Hepatocyte (in vitro differentiated cells): ENCODE measurements at regions not wholly inside any gene's neighbourhood (a gene's known extent, or its start where the extent isn't known, plus 50 kb on each side); places are given as distances from the start of the nearest gene placed in this dataset.

Experiments
- DNase-seq: peaks from one replicate; pipeline ENCODE4 v3.0.0-alpha.2; 2016; ENCODE audit warnings: low spot score
- H2AFZ ChIP-seq: fragments of 200-600 bp; sonication (generic); 2 replicates; pipeline ENCODE4 v1.6.0; 2016; ENCODE audit warnings: antibody characterized with exemption, mild to moderate bottlenecking
- H3K27ac ChIP-seq: fragments of 200-600 bp; sonication (generic); 2 replicates; pipeline ENCODE4 v1.5.1; 2016; ENCODE audit warnings: mild to moderate bottlenecking
- H3K27me3 ChIP-seq: fragments of 200-600 bp; sonication (generic); 2 replicates; pipeline ENCODE4 v1.6.1; 2016
- H3K36me3 ChIP-seq: fragments of 200-600 bp; sonication (generic); replicated peaks from 2 replicates; pipeline ENCODE4 v1.5.1; 2016; ENCODE audit warnings: low read depth; ENCODE audit not compliant: insufficient read depth
- H3K4me1 ChIP-seq: fragments of 200-600 bp; sonication (generic); 2 replicates; pipeline ENCODE4 v1.5.1; 2016; ENCODE audit warnings: mild to moderate bottlenecking, moderate library complexity; ENCODE audit not compliant: insufficient read depth
- H3K4me2 ChIP-seq: fragments of 200-600 bp; sonication (generic); 2 replicates; pipeline ENCODE4 v1.6.0; 2016
- H3K4me3 ChIP-seq: fragments of 200-600 bp; sonication (generic); 2 replicates; pipeline ENCODE4 v1.5.1; 2016; ENCODE audit warnings: mild to moderate bottlenecking
- H3K79me2 ChIP-seq: fragments of 200-600 bp; sonication (generic); 2 replicates; pipeline ENCODE4 v1.6.0; 2017; ENCODE audit warnings: mild to moderate bottlenecking
- H3K9me2 ChIP-seq: fragments of 200-600 bp; sonication (generic); replicated peaks from 2 replicates; pipeline ENCODE4 v1.6.0; 2017; ENCODE audit warnings: mild to moderate bottlenecking; ENCODE audit not compliant: insufficient read depth
- H3K9me3 ChIP-seq: fragments of 200-600 bp; sonication (generic); 2 replicates; pipeline ENCODE4 v1.5.1; 2016; ENCODE audit warnings: low read depth, mild to moderate bottlenecking
- H4K20me1 ChIP-seq: fragments of 200-600 bp; sonication (generic); 2 replicates; pipeline ENCODE4 v1.6.0; 2016; ENCODE audit warnings: mild to moderate bottlenecking; ENCODE audit not compliant: insufficient read depth, poor library complexity, severe bottlenecking
- EZH2 ChIP-seq: fragments of 200-600 bp; sonication (generic); IDR thresholded peaks from 2 replicates; pipeline ENCODE4 v1.6.1; 2016; ENCODE audit warnings: antibody characterized with exemption, mild to moderate bottlenecking, borderline replicate concordance
- EZH2phosphoT487 ChIP-seq: fragments of 200-600 bp; sonication (generic); IDR thresholded peaks from one replicate; pipeline ENCODE4 v1.6.1; 2018; ENCODE audit warnings: antibody characterized with exemption, mild to moderate bottlenecking, low read depth, moderate library complexity; ENCODE audit not compliant: unreplicated experiment, severe bottlenecking
- WGBS: methylation state at CpG from one replicate; pipeline ENCODE4 v1.1.6; 2016; ENCODE audit warnings: low lambda C conversion rate; ENCODE audit errors: missing lambda C conversion rate; 5-methylcytosine and 5-hydroxymethylcytosine counted together
- TF ChIP-seq, protein P1 (sequence below): fragments of 200-600 bp; sonication (generic); IDR thresholded peaks from 2 replicates; pipeline ENCODE4 v1.5.1; 2016; ENCODE audit warnings: antibody characterized with exemption, mild to moderate bottlenecking; ENCODE audit not compliant: poor library complexity

GRCh38 chr3:26425076-26425475 is 197.5 kb upstream of the LRRC3B start:
- Histone ChIP-seq H3K9me3 (no peaks in the 10 kb centered on the region), H4K20me1 (no peaks in the 10 kb centered on the region), H3K27me3 (no peaks in the 10 kb centered on the region), H3K36me3 (no peaks in the 10 kb centered on the region), H3K4me2 (no peak overlapping the region), H2AFZ (no peak overlapping the region), H3K4me3 (no peak overlapping the region), H3K9me2 (no peaks in the 10 kb centered on the region), H3K4me1 (no peaks in the 10 kb centered on the region), H3K27ac (no peak overlapping the region), H3K79me2 (no peaks in the 10 kb centered on the region)
- TF ChIP-seq EZH2 (no peak), EZH2phosphoT487 (no peak)
- TF ChIP-seq, protein P1, sequence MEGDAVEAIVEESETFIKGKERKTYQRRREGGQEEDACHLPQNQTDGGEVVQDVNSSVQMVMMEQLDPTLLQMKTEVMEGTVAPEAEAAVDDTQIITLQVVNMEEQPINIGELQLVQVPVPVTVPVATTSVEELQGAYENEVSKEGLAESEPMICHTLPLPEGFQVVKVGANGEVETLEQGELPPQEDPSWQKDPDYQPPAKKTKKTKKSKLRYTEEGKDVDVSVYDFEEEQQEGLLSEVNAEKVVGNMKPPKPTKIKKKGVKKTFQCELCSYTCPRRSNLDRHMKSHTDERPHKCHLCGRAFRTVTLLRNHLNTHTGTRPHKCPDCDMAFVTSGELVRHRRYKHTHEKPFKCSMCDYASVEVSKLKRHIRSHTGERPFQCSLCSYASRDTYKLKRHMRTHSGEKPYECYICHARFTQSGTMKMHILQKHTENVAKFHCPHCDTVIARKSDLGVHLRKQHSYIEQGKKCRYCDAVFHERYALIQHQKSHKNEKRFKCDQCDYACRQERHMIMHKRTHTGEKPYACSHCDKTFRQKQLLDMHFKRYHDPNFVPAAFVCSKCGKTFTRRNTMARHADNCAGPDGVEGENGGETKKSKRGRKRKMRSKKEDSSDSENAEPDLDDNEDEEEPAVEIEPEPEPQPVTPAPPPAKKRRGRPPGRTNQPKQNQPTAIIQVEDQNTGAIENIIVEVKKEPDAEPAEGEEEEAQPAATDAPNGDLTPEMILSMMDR: no peak
- no peak for DNase-seq
- 95% methylated on average over 3 of the region's 3 CpGs for WGBS

DNA sequence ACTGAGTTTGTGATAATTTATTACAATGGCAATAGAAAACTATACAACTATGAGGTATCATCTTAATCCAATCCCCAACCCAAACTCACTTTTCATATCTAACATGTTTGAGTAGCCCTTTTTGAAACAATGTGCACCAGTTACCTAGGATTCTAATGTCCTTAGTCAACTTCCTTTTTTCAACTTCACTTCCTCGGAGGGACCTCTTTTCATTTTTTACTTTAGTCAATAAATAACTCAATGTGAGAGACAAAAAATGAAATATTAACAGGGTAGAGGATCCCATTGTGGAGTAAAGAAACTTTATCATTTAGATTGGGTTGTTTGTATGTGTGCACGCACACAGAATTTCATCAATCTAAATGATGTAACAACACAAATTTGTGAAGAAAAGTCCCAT is 193.6 kb upstream of the LRRC3B start:
- TF ChIP-seq EZH2phosphoT487 (no peak), EZH2 (no peak)
- TF ChIP-seq, protein P1: no peak
- Histone ChIP-seq H3K36me3 (no peaks in the 10 kb centered on the region), H3K79me2 (no peaks in the 10 kb centered on the region), H3K4me3 (no peak overlapping the region), H3K4me2 (no peak overlapping the region), H3K9me2 (no peaks in the 10 kb centered on the region), H3K4me1 (no peaks in the 10 kb centered on the region), H3K27me3 (no peaks in the 10 kb centered on the region), H3K27ac (no peak overlapping the region), H4K20me1 (no peaks in the 10 kb centered on the region), H3K9me3 (no peaks in the 10 kb centered on the region), H2AFZ (no peak overlapping the region)
- WGBS: 86% methylated on average over 2 of the region's 2 CpGs
- DNase-seq: no peak

DNA sequence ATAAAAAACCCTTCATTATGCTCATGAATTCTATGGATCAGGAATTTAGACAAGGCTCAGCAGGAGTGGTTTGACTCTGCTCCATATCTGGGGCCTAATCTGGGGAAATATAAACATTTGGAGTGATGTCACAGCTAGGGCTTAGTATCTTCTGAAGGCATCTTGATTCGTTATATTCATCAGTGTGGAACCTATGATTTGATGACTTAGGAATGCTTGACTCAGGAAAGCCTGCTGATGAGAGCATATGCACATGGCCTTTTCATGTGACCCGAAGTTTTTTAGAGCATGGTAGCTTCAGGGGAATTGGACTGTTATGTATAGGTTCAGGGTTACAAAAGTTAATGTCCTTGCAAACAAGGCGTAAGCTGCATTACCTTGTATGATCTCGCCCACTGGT is 184.9 kb upstream of the LRRC3B start:
- DNase-seq: peak; percentile 15
- Histone ChIP-seq H3K27me3 (no peaks in the 10 kb centered on the region), H3K9me2 (no peaks in the 10 kb centered on the region), H3K36me3 (no peaks in the 10 kb centered on the region), H3K4me2 (no peak overlapping the region), H2AFZ (no peak overlapping the region), H3K27ac (no peak overlapping the region), H3K4me1 (no peaks in the 10 kb centered on the region), H4K20me1 (no peaks in the 10 kb centered on the region), H3K9me3 (no peaks in the 10 kb centered on the region), H3K4me3 (no peak overlapping the region), H3K79me2 (no peaks in the 10 kb centered on the region)
- TF ChIP-seq, protein P1: no peak
- TF ChIP-seq EZH2phosphoT487: no peak
- no peak for TF ChIP-seq EZH2
- 87% methylated on average over 4 of the region's 4 CpGs for WGBS

- no peak for DNase-seq
- 92% methylated on average over 4 of the region's 4 CpGs for WGBS
- no peak overlapping the region for H3K27ac ChIP-seq
Observed at GRCh38 chr3:26438325-26438940, 184.1 kb upstream of the LRRC3B start.

More at GRCh38 chr3:26438325-26438940, 184.1 kb upstream of the LRRC3B start:
- Histone ChIP-seq H3K4me1 (no peaks in the 10 kb centered on the region), H3K27me3 (no peaks in the 10 kb centered on the region), H3K9me2 (no peaks in the 10 kb centered on the region), H4K20me1 (no peaks in the 10 kb centered on the region), H3K4me3 (no peak overlapping the region), H3K9me3 (no peaks in the 10 kb centered on the region), H3K36me3 (no peaks in the 10 kb centered on the region), H3K4me2 (no peak overlapping the region), H2AFZ (no peak overlapping the region), H3K79me2 (no peaks in the 10 kb centered on the region)
- TF ChIP-seq, protein P1: no peak
- TF ChIP-seq EZH2 (no peak), EZH2phosphoT487 (no peak)
